ENCODE measurements at regions not wholly inside any gene's neighbourhood (a gene's known extent, or its start where the extent isn't known, plus 50 kb on each side); places are given as distances from the start of the nearest gene placed in this dataset.

- CTCF ChIA-PET = no interaction called here
- no peaks in the 10 kb centered on the region; a peak in 1 of 4 replicates for H3K36me3 ChIP-seq (ENCODE audit: control insufficient read depth in 1 of 2, insufficient read depth in 2 of 2, low read length in 2 of 2)
- no peak overlapping the region for H3K27ac ChIP-seq (ENCODE audit: low read depth, low read length)
- DNase-seq (ENCODE audit: low read depth, low spot score) = peak; percentile 16
- H3K4me2 ChIP-seq (ENCODE audit: low read length) = no peak overlapping the region
- H2AFZ ChIP-seq (ENCODE audit: low read depth, low read length, poor library complexity, severe bottlenecking) = no peak overlapping the region
- no TSS peak for BruUV-seq (replicated peaks)
- TF ChIP-seq REST (IDR thresholded peaks at IDR 0.05; ENCODE audit: low read depth) (no peak), RAD21 (IDR thresholded peaks at IDR 0.05; ENCODE audit: low read depth) (peak; percentile 72), EZH2 (IDR thresholded peaks at IDR 0.05) (no peak), YY1 (IDR thresholded peaks at IDR 0.05; ENCODE audit: extremely low read depth, insufficient replicate concordance, low read depth, low read length) (no peak), CTCF (IDR thresholded peaks at IDR 0.05 in 2 of 3, conservative IDR thresholded peaks at IDR 0.05 in 1 of 3; ENCODE audit: borderline replicate concordance in 1 of 3, insufficient read depth in 1 of 3, low read depth in 2 of 3, low read length in 2 of 3) (peak; percentile 48 to 72 (median 69); a peak in 5 of 6 replicates), POLR2A (IDR thresholded peaks at IDR 0.05; ENCODE audit: borderline replicate concordance, extremely low read depth, insufficient read depth, insufficient read length) (no peak), ZFX (IDR thresholded peaks at IDR 0.05) (no peak), TCF7L2 (IDR thresholded peaks at IDR 0.05; ENCODE audit: borderline replicate concordance, extremely low read depth, insufficient read depth, insufficient read length) (no peak), CEBPB (IDR thresholded peaks at IDR 0.05; ENCODE audit: low read depth) (no peak), SP1 (IDR thresholded peaks at IDR 0.05; ENCODE audit: low read depth) (no peak)
- no peak overlapping the region for H3K9ac ChIP-seq (ENCODE audit: low read length)
- peaks cover 0 to under 1% of the 10 kb centered on the region in 2 experiments; a peak in 1 of 4 replicates for H3K4me1 ChIP-seq (ENCODE audit: control insufficient read depth in 1 of 2, insufficient read depth in 2 of 2, low read length in 2 of 2)
- H3K4me3 ChIP-seq (replicated peaks in 1 of 2; ENCODE audit: low read depth in 1 of 2, low read length in 2 of 2) = no peak overlapping the region
- H3K27me3 ChIP-seq (ENCODE audit: insufficient read depth, low read length) = no peaks in the 10 kb centered on the region
- peak; percentile 93 for ATAC-seq
- H4K20me1 ChIP-seq (ENCODE audit: insufficient read depth) = no peaks in the 10 kb centered on the region
- no peaks in the 10 kb centered on the region for H3K9me3 ChIP-seq (ENCODE audit: control insufficient read depth in 1 of 2, insufficient read depth in 1 of 2, low read depth in 1 of 2, low read length in 2 of 2)
- RAD21 ChIA-PET (ENCODE audit: low non-redundant PET in 1 of 2, low total read pairs in 2 of 2, uncharacterized antibody in 2 of 2, unreplicated experiment in 2 of 2) = no interaction called here
- 0 out of 2 replicates have a peak, but pooled peaks cover 2% of the 10 kb centered on the region for H3K79me2 ChIP-seq (ENCODE audit: insufficient read depth, low read length)
- H3K9me2 ChIP-seq (ENCODE audit: insufficient read depth) = no peaks in the 10 kb centered on the region
- intact Hi-C loops (cut with micrococcal nuclease) = loop anchor here (1.0 to 2.0 kb wide), 2 partner anchors 46 to 702 kb away; no protein-coding TSS in a partner anchor
- POLR2A ChIA-PET = no interaction called here
These were observed 62.7 kb upstream of the ZNF354A start for GRCh38 chr5:178793151-178793550.

All from HCT116 (cell line).